ENCODE measurements at regions not wholly inside any gene's neighbourhood (a gene's known extent, or its start where the extent isn't known, plus 50 kb on each side); places are given as distances from the start of the nearest gene placed in this dataset.

DNA sequence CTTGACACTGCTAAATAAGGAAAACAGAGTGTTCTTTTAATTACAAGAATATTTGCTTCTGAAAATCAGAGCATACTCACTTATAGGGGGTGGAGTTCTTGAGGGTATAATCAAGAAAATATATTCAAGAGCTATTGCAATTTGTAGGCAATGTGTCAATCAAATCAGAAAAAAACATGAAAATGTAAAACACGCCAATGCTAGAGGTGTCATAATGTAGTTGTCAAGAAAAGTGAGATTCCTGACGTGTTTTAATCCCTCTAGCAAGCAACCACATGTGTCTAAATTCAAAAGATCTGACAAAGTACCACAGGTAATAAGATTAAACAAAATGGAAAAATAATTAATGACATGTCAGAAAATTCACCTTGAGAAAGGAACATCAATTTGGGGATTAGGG lies 1440.7 kb upstream of the RAG2 start:
- no peak for TF ChIP-seq POLR2AphosphoS5 (IDR thresholded peaks at IDR 0.05)
- Histone ChIP-seq H3K9me3 (no peaks in the 10 kb centered on the region), H3K27me3 (replicated peaks; ENCODE audit: insufficient read depth) (no peaks in the 10 kb centered on the region), H3K4me3 (no peak overlapping the region), H3K27ac (no peak overlapping the region), H3K36me3 (no peaks in the 10 kb centered on the region), H3K4me1 (replicated peaks) (no peaks in the 10 kb centered on the region)
- intact Hi-C loops (cut with DNase I), result no loop called here
- WGBS, result 90% methylated on average over 2 of the region's 2 CpGs
- DNase-seq (ENCODE audit: low spot score), result no peak

DNA sequence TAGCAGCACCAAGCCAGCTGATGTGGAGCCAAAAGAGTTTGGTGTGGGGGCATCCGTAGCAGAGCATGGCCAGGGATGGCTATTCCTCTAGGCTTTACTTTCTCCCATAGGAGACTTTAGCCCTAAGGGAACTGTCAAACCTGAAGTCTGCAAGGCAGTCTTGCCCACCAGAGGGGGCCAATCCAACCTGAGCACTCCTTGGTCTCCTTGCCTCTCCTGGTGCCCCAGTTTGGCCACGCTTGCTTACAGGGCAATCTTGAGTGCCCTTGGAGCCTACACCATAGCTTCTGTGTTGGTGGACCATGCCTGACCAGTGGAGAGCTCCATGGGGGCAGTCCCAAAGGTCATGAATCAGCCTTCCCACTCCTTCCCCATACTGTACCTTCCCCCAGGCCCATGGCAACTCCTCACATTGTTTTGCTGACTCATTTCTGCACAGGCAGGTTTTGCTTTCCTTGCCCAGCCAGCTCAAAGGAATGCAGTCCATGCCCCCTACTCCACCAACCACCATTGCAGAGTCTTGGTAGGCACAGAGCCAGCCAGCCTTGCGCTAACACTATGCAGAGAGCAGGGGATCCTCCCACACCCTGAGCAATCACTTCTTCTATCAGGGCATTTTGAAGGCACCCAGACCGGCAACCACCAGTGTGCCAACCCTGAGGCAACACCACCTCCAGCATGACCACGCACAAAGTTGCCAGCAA lies 1421.2 kb upstream of the RAG2 start:
- Histone ChIP-seq H3K27me3 (replicated peaks; ENCODE audit: insufficient read depth) (no peaks in the 10 kb centered on the region), H3K4me3 (no peak overlapping the region), H3K9me3 (no peaks in the 10 kb centered on the region), H3K36me3 (no peaks in the 10 kb centered on the region), H3K4me1 (replicated peaks) (no peaks in the 10 kb centered on the region), H3K27ac (no peak overlapping the region)
- intact Hi-C loops (cut with DNase I), result no loop called here
- no peak for DNase-seq (ENCODE audit: low spot score)
- 91% methylated on average over 5 of the region's 5 CpGs for WGBS
- TF ChIP-seq POLR2A (IDR thresholded peaks at IDR 0.05), result no peak

DNA sequence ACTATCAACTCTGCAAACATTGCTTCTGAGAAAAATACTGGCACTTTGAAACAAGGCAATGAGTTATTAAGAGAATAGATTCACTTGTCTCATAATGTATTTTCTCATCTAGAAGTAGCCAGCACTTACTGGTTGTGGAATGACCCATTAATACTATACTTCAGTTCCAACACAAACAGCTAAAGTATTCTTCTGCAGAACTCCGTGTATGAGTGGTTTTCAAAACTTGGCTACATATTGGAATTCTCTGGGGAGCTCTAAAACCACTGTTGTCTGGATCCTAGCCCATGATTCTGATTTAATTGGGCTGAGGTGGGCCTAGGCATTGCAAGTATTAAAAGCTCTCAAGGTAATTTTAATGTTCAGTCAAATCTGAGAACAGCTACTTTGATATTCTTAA lies 1416.4 kb upstream of the RAG2 start:
- H3K4me1 ChIP-seq (replicated peaks), result no peaks in the 10 kb centered on the region
- no peak for DNase-seq (ENCODE audit: low spot score)
- H3K27ac ChIP-seq, result no peak overlapping the region
- intact Hi-C loops (cut with DNase I), result no loop called here
- TF ChIP-seq POLR2A (IDR thresholded peaks at IDR 0.05), result no peak
- TF ChIP-seq POLR2AphosphoS5 (IDR thresholded peaks at IDR 0.05), result peak; percentile 17
- TF ChIP-seq, protein P1, sequence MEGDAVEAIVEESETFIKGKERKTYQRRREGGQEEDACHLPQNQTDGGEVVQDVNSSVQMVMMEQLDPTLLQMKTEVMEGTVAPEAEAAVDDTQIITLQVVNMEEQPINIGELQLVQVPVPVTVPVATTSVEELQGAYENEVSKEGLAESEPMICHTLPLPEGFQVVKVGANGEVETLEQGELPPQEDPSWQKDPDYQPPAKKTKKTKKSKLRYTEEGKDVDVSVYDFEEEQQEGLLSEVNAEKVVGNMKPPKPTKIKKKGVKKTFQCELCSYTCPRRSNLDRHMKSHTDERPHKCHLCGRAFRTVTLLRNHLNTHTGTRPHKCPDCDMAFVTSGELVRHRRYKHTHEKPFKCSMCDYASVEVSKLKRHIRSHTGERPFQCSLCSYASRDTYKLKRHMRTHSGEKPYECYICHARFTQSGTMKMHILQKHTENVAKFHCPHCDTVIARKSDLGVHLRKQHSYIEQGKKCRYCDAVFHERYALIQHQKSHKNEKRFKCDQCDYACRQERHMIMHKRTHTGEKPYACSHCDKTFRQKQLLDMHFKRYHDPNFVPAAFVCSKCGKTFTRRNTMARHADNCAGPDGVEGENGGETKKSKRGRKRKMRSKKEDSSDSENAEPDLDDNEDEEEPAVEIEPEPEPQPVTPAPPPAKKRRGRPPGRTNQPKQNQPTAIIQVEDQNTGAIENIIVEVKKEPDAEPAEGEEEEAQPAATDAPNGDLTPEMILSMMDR (IDR thresholded peaks at IDR 0.05), result no peak
- no peaks in the 10 kb centered on the region for H3K36me3 ChIP-seq
- no peaks in the 10 kb centered on the region for H3K27me3 ChIP-seq (replicated peaks; ENCODE audit: insufficient read depth)
- H3K9me3 ChIP-seq, result no peaks in the 10 kb centered on the region
- no peak overlapping the region for H3K4me3 ChIP-seq
- 32% methylated on average over 1 of the region's 1 CpG for WGBS

DNA sequence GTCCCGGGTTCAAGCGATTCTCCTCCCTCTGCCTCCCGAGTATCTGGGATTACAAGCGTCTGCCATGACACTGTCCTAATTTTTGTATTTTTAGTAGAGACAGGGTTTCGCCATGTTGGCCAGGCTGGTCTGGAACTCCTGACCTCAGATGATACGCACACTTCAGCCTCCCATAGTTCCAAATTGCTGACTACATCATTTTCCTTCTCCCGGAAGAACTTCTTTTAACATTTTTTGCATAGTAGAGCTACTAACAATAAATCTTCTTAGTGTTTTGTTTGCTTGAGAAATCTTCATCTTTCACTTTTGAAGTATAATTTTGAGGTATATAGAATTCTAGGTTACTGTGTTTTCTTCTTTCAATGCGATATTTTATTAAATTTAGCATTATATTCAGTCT lies 1415.1 kb upstream of the RAG2 start:
- no peaks in the 10 kb centered on the region for H3K4me1 ChIP-seq (replicated peaks)
- H3K27ac ChIP-seq, result no peak overlapping the region
- 88% methylated on average over 8 of the region's 8 CpGs for WGBS
- no peaks in the 10 kb centered on the region for H3K36me3 ChIP-seq
- no peaks in the 10 kb centered on the region for H3K27me3 ChIP-seq (replicated peaks; ENCODE audit: insufficient read depth)
- no peak overlapping the region for H3K4me3 ChIP-seq
- DNase-seq (ENCODE audit: low spot score), result no peak
- no peaks in the 10 kb centered on the region for H3K9me3 ChIP-seq
- TF ChIP-seq, protein P1 (IDR thresholded peaks at IDR 0.05), result no peak
- no peak for TF ChIP-seq POLR2AphosphoS5 (IDR thresholded peaks at IDR 0.05)
- no peak for TF ChIP-seq POLR2A (IDR thresholded peaks at IDR 0.05)
- intact Hi-C loops (cut with DNase I), result no loop called here

DNA sequence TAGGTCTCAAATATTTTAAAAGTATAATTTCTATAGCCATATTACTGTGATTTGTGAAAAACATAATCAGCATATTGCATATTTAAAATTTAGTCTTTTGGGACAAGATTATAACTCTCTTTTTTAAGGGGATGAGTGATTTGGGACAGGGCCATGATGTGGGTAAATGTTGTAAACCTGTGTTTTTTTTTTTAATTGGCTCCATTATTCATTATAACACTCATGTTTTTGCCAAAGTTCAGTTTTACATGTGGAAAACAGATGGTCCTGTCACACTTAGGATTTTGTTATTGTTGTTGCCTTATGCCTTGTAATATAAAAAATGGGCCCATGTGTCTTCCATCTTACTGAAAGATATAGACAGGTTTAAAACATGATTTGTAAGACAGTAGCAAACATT lies 1413.5 kb upstream of the RAG2 start:
- intact Hi-C loops (cut with DNase I), result no loop called here
- Histone ChIP-seq H3K9me3 (no peaks in the 10 kb centered on the region), H3K4me1 (replicated peaks) (no peaks in the 10 kb centered on the region), H3K27ac (no peak overlapping the region), H3K27me3 (replicated peaks; ENCODE audit: insufficient read depth) (no peaks in the 10 kb centered on the region), H3K36me3 (no peaks in the 10 kb centered on the region), H3K4me3 (no peak overlapping the region)
- DNase-seq (ENCODE audit: low spot score), result no peak
- TF ChIP-seq POLR2AphosphoS5 (IDR thresholded peaks at IDR 0.05) (no peak), POLR2A (IDR thresholded peaks at IDR 0.05) (no peak)
- TF ChIP-seq, protein P1 (IDR thresholded peaks at IDR 0.05), result no peak

DNA sequence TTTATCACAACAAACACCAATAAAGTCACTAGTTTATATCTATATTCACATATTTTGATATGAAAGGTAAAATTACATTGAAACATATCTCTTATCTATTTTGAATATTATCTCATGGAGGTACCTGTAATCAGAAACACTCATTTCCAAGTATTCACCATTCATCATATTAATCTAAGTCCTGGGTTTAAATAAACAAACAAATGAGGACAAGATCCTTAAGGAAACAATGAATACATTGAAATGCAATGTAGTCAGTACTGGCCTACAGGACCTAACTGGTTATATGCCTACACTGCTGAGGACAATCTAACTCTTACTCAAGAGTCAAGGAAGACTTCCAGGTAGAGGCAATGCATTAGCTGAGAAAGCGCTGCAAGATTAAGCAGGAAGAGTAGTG lies 1411.9 kb upstream of the RAG2 start:
- H3K4me3 ChIP-seq, result no peak overlapping the region
- no peaks in the 10 kb centered on the region for H3K4me1 ChIP-seq (replicated peaks)
- no peak overlapping the region for H3K27ac ChIP-seq
- no peak for TF ChIP-seq POLR2A (IDR thresholded peaks at IDR 0.05)
- TF ChIP-seq POLR2AphosphoS5 (IDR thresholded peaks at IDR 0.05), result no peak
- TF ChIP-seq, protein P1 (IDR thresholded peaks at IDR 0.05), result no peak
- no peak for DNase-seq (ENCODE audit: low spot score)
- H3K27me3 ChIP-seq (replicated peaks; ENCODE audit: insufficient read depth), result no peaks in the 10 kb centered on the region
- intact Hi-C loops (cut with DNase I), result no loop called here
- H3K9me3 ChIP-seq, result no peaks in the 10 kb centered on the region
- 100% methylated on average over 1 of the region's 1 CpG for WGBS
- no peaks in the 10 kb centered on the region for H3K36me3 ChIP-seq
